Left lung (tissue), 4 donors: ENCODE measurements at regions not wholly inside any gene's neighbourhood (a gene's known extent, or its start where the extent isn't known, plus 50 kb on each side); places are given as distances from the start of the nearest gene placed in this dataset.

Experiments
- ATAC-seq: fragments of 200-7000 bp; cut with Tn5 transposase; one replicate; pipeline ENCODE4 v1.9.1; 2020; ENCODE audit warnings: moderate library complexity
- DNase-seq, 4 donors: peaks; one replicate each; pipeline ENCODE4 v3.0.0-alpha.2; 2013 to 2020
- H3K27ac ChIP-seq, 2 donors: fragments of 200-600 bp; sonication (generic) in 1 of 2; one replicate each; pipeline versions ENCODE4 v1.5.0 to v1.8.0; 2020 to 2021
- H3K27me3 ChIP-seq, 2 donors: fragments of 200-600 bp; sonication (generic) in 1 of 2; one replicate each; pipeline versions ENCODE4 v1.5.0 to v1.8.0; 2020 to 2021
- H3K36me3 ChIP-seq, 2 donors: fragments of 200-600 bp; sonication (generic) in 1 of 2; one replicate each; pipeline versions ENCODE4 v1.5.0 to v1.8.0; 2020 to 2021
- H3K4me1 ChIP-seq, 2 donors: fragments of 200-600 bp; one replicate each; pipeline ENCODE4 v1.8.0; 2021
- H3K4me3 ChIP-seq, 2 donors: fragments of 200-600 bp; sonication (generic) in 1 of 2; one replicate each; pipeline versions ENCODE4 v1.5.0 to v1.8.0; 2020 to 2021; ENCODE audit warnings: mild to moderate bottlenecking in 1 of 2
- H3K9me3 ChIP-seq, 2 donors: fragments of 200-600 bp; sonication (generic) in 1 of 2; one replicate each; pipeline versions ENCODE4 v1.5.0 to v1.8.0; 2020 to 2021
- CTCF ChIP-seq, 2 donors: fragments of 200-600 bp; sonication (generic) in 1 of 2; IDR thresholded peaks; one replicate each; pipeline versions ENCODE4 v1.5.0 to v1.8.0; 2021; ENCODE audit warnings: antibody characterized with exemption in 2 of 2
- intact Hi-C, 2 donors: fragments of 100-400 bp; cut with DNase I; formaldehyde crosslinking; loops; one replicate each; pipeline versions ENCODE4 v1.11.2 to v1.14.2; 2022
- donor health status: DM: no; HTN: yes; CAD: no.
- donor health status: DM: no; HTN: no; CAD: no.

DNA sequence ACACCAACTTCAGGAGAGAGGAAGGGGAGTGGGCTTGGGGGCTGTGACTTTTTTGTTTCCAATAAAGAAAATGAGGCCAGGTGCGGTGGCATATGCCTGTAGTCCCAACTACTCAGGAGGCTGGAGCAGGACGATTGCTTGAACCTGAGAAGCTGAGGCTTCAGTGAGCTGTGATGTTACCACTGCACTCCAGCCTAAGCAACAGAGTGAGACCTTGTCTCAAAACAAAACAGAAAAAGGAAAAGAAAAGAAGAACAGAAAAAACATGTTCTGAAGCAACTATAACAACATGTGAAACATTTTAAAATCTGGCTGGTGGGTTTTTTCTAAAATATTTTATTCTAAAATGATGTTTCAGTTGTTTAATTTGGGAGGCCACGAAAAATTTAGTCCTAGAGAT lies 554.0 kb upstream of the ZFHX3 start:
- ATAC-seq, result no peak
- H3K27ac ChIP-seq, result no peak overlapping the region

DNA sequence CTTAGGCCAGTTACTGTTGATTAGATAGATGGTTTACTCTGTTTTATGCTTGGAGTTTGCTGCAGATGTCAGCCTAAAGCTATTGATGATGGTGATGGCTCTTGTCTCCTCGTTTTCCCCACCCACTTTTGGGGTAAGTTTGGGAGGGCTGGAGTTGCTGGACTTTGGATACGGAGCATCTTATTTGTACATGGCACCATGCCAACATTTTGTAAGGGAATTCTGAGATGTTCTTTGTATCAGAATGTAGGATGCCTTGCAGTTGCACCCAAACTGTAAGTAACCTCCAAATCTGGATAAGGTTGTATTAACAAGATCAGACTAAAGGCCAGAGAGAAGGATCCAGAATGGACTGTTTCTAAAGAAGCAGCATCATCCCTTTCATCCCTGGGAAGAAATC lies 551.9 kb upstream of the ZFHX3 start:
- no peak for DNase-seq

More for the DNA sequence above, 554.0 kb upstream of the ZFHX3 start:
- Histone ChIP-seq H3K9me3 (no peaks in the 10 kb centered on the region), H3K4me3 (no peak overlapping the region), H3K36me3 (no peaks in the 10 kb centered on the region), H3K4me1 (no peaks in the 10 kb centered on the region), H3K27me3 (no peaks in the 10 kb centered on the region)
- intact Hi-C loops, result no loop called here
- TF ChIP-seq CTCF (IDR thresholded peaks at IDR 0.05), result no peak
- DNase-seq, result no peak

DNA sequence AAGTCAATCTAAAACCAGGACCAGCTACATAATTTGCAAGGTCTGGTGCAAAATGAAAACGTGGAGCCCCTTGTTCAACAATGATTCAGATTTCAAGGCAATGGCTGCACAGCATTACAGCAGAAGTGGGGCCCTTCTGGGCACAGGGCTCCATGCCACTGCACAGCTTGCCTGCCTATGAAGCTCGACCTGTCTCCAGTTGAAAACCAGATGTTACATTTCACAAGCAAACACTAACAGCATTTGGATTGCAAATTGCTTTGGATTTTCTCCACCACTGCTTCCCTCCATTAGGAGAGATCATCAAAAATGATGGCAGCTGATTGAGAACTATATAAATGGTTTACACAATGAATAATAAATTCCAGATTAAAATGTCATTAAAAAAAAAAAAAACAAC lies 551.4 kb upstream of the ZFHX3 start:
- H3K4me1 ChIP-seq, result no peaks in the 10 kb centered on the region
- intact Hi-C loops, result no loop called here
- DNase-seq, result peak in 2 of 4 donors; percentile 57 to 62
- no peaks in the 10 kb centered on the region for H3K36me3 ChIP-seq
- H3K27ac ChIP-seq, result no peak overlapping the region
- no peaks in the 10 kb centered on the region for H3K9me3 ChIP-seq
- no peak for TF ChIP-seq CTCF (IDR thresholded peaks at IDR 0.05)
- H3K27me3 ChIP-seq, result no peaks in the 10 kb centered on the region
- ATAC-seq, result no peak
- H3K4me3 ChIP-seq, result no peak overlapping the region

More for the DNA sequence above, 551.9 kb upstream of the ZFHX3 start:
- Histone ChIP-seq H3K27me3 (no peaks in the 10 kb centered on the region), H3K4me1 (no peaks in the 10 kb centered on the region), H3K36me3 (no peaks in the 10 kb centered on the region), H3K4me3 (no peak overlapping the region), H3K9me3 (no peaks in the 10 kb centered on the region), H3K27ac (no peak overlapping the region)
- no peak for TF ChIP-seq CTCF (IDR thresholded peaks at IDR 0.05)
- intact Hi-C loops, result no loop called here
- ATAC-seq, result no peak

- no peaks in the 10 kb centered on the region for H3K27me3 ChIP-seq
- TF ChIP-seq CTCF (IDR thresholded peaks at IDR 0.05), result no peak
- no peak for ATAC-seq
- no peaks in the 10 kb centered on the region for H3K36me3 ChIP-seq
- intact Hi-C loops, result no loop called here
- H3K9me3 ChIP-seq, result peaks cover 0 to 13% of the 10 kb centered on the region in 2 donors
- H3K4me1 ChIP-seq, result no peaks in the 10 kb centered on the region
- DNase-seq, result no peak
- H3K27ac ChIP-seq, result no peak overlapping the region
- no peak overlapping the region for H3K4me3 ChIP-seq
These were observed 536.2 kb upstream of the ZFHX3 start for GRCh38 chr16:73584157-73584556.

DNA sequence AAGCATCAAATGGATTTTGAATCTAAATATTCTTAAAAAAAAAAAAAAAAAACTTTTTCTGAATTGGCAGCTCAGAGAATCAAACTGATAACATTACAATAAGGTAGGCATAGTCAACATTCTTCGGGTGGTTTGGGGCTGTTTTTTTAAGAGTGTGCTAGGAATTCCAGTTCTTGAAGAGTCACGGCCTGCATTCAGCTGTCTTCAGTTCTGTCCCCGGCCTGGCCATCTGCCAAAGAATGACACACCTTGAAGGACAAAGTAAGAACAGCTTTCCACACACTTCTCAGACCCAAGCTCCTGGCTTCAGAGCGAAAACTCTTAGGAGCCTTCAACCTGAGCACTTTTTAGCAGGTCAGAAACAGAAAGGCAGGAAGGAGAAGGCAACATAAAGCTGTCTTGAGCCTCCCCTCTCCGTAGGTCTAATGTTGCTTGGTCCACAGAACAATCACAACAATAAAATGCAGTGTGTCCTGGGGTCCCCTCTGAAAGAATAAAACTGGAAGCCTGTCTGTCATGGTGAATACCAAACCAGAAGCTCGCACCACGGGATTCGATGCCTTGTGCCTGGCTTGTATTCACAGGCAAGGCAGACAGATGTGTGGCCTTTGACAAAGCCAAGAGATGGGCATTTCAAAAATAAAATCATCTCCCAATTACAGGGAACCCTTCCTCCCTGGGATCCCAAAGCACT lies 524.4 kb upstream of the ZFHX3 start:
- intact Hi-C loops, result no loop called here
- Histone ChIP-seq H3K4me3 (no peak overlapping the region), H3K27ac (no peak overlapping the region), H3K27me3 (peaks cover 0 to 16% of the 10 kb centered on the region in 2 donors), H3K4me1 (no peaks in the 10 kb centered on the region), H3K36me3 (no peaks in the 10 kb centered on the region), H3K9me3 (no peaks in the 10 kb centered on the region)
- peak in 3 of 4 donors; percentile 40 to 57 (median 42) for DNase-seq
- TF ChIP-seq CTCF (IDR thresholded peaks at IDR 0.05), result no peak
- ATAC-seq, result peak; percentile 49
